AG10803 (cell line): ENCODE measurements at regions not wholly inside any gene's neighbourhood (a gene's known extent, or its start where the extent isn't known, plus 50 kb on each side); places are given as distances from the start of the nearest gene placed in this dataset.
"Not testable (repeated sequence)": the region's sequence is repeated elsewhere in the genome, so short reads cannot be mapped to it uniquely, and the experiment has no call there.

ENCODE experiments used
- DNase-seq: peaks from one replicate; pipeline ENCODE4 v3.0.0; 2010; ENCODE audit warnings: low read depth
- H3K4me3 ChIP-seq: 2 replicates; pipeline ENCODE4 v1.5.1; 2011; ENCODE audit warnings: mild to moderate bottlenecking, low read length, control low read depth
- CTCF ChIP-seq: conservative IDR thresholded peaks from 2 replicates; pipeline ENCODE4 v1.5.1; 2011; ENCODE audit warnings: mild to moderate bottlenecking, low read length, control low read depth, inconsistent platforms

- no peak for TF ChIP-seq CTCF
- H3K4me3 ChIP-seq = no peak overlapping the region
- DNase-seq = no peak
Measured at GRCh38 chr14:37729218-37729617, 133.8 kb downstream of the TTC6 start.

- no peak for DNase-seq
- no peak for TF ChIP-seq CTCF
- no peak overlapping the region for H3K4me3 ChIP-seq
Measured at GRCh38 chr14:37731094-37731493, 135.7 kb downstream of the TTC6 start.

- no peak overlapping the region for H3K4me3 ChIP-seq
- no peak for TF ChIP-seq CTCF
- no peak for DNase-seq
Measured at GRCh38 chr14:37745657-37746056, 150.2 kb downstream of the TTC6 start.

- no peak for DNase-seq
- TF ChIP-seq CTCF = no peak
- H3K4me3 ChIP-seq = no peak overlapping the region
Measured at GRCh38 chr14:37746140-37746832, 150.9 kb downstream of the TTC6 start.

GRCh38 chr14:37753459-37753858, 158.0 kb downstream of the TTC6 start:
- no peak overlapping the region for H3K4me3 ChIP-seq
- no peak for DNase-seq
- TF ChIP-seq CTCF = no peak

DNA sequence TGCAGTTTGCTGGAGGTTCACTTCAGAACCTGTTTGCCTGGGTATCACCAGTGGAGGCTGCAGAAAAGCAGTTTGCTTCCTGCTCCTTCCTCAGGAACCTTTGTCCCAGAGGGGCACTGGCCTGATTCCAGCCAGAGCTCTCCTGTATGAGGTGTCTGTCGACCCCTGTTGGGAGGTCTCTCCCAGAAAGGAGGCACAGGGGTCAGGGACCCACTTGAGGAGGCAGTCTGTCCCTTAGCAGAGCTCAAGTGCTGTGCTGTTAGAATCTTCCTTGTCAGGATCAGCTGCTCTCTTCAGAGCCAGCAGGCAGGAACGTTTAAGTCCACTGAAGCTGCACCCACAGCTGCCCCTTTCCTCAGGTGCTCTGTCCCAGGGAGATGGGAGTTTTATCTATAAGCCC, 164.8 kb downstream of the TTC6 start:
- not testable (repeated sequence) for DNase-seq, H3K4me3 ChIP-seq

- no peak for DNase-seq
- H3K4me3 ChIP-seq = no peak overlapping the region
- TF ChIP-seq CTCF = no peak
Measured at GRCh38 chr14:37763266-37763665, 167.8 kb downstream of the TTC6 start.

GRCh38 chr14:37772283-37772682, 176.9 kb downstream of the TTC6 start:
- not testable (repeated sequence) for DNase-seq, H3K4me3 ChIP-seq
